ENCODE measurements at regions not wholly inside any gene's neighbourhood (a gene's known extent, or its start where the extent isn't known, plus 50 kb on each side); places are given as distances from the start of the nearest gene placed in this dataset.
"Not testable (repeated sequence)": the region's sequence is repeated elsewhere in the genome, so short reads cannot be mapped to it uniquely, and the experiment has no call there.

GRCh38 chr13:59394496-59394895 is 769.2 kb downstream of the DIAPH3 start:
- Histone ChIP-seq H3K27ac (no peak overlapping the region), H3K27me3 (replicated peaks; ENCODE audit: insufficient read depth) (no peaks in the 10 kb centered on the region), H3K9me3 (no peaks in the 10 kb centered on the region), H3K4me1 (replicated peaks) (no peaks in the 10 kb centered on the region), H3K4me3 (no peak overlapping the region), H3K36me3 (no peaks in the 10 kb centered on the region)
- DNase-seq (ENCODE audit: low spot score), result no peak
- 86% methylated on average over 2 of the region's 2 CpGs for WGBS
- TF ChIP-seq, protein P1, sequence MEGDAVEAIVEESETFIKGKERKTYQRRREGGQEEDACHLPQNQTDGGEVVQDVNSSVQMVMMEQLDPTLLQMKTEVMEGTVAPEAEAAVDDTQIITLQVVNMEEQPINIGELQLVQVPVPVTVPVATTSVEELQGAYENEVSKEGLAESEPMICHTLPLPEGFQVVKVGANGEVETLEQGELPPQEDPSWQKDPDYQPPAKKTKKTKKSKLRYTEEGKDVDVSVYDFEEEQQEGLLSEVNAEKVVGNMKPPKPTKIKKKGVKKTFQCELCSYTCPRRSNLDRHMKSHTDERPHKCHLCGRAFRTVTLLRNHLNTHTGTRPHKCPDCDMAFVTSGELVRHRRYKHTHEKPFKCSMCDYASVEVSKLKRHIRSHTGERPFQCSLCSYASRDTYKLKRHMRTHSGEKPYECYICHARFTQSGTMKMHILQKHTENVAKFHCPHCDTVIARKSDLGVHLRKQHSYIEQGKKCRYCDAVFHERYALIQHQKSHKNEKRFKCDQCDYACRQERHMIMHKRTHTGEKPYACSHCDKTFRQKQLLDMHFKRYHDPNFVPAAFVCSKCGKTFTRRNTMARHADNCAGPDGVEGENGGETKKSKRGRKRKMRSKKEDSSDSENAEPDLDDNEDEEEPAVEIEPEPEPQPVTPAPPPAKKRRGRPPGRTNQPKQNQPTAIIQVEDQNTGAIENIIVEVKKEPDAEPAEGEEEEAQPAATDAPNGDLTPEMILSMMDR (IDR thresholded peaks at IDR 0.05), result no peak
- TF ChIP-seq POLR2AphosphoS5 (IDR thresholded peaks at IDR 0.05), result no peak
- intact Hi-C loops (cut with DNase I), result no loop called here

- DNase-seq (ENCODE audit: low spot score), result no peak
- TF ChIP-seq, protein P1 (IDR thresholded peaks at IDR 0.05), result no peak
- TF ChIP-seq POLR2A (IDR thresholded peaks at IDR 0.05) (no peak), POLR2AphosphoS5 (IDR thresholded peaks at IDR 0.05) (no peak)
- no peaks in the 10 kb centered on the region for H3K9me3 ChIP-seq
Observed at GRCh38 chr13:59398127-59398526, 765.6 kb downstream of the DIAPH3 start.

GRCh38 chr13:59398661-59399060 is 765.1 kb downstream of the DIAPH3 start:
- Histone ChIP-seq H3K9me3 (no peaks in the 10 kb centered on the region), H3K27ac (no peak overlapping the region), H3K4me3 (no peak overlapping the region), H3K27me3 (replicated peaks; ENCODE audit: insufficient read depth) (no peaks in the 10 kb centered on the region), H3K4me1 (replicated peaks) (no peaks in the 10 kb centered on the region), H3K36me3 (no peaks in the 10 kb centered on the region)
- intact Hi-C loops (cut with DNase I), result no loop called here
- no peak for DNase-seq (ENCODE audit: low spot score)
- WGBS, result 57% methylated on average over 4 of the region's 4 CpGs
- no peak for TF ChIP-seq POLR2A (IDR thresholded peaks at IDR 0.05)

More at GRCh38 chr13:59398127-59398526, 765.6 kb downstream of the DIAPH3 start:
- H3K27me3 ChIP-seq (replicated peaks; ENCODE audit: insufficient read depth), result no peaks in the 10 kb centered on the region
- WGBS, result 32% methylated on average over 3 of the region's 3 CpGs
- H3K27ac ChIP-seq, result no peak overlapping the region
- intact Hi-C loops (cut with DNase I), result no loop called here
- no peaks in the 10 kb centered on the region for H3K4me1 ChIP-seq (replicated peaks)
- no peak overlapping the region for H3K4me3 ChIP-seq
- H3K36me3 ChIP-seq, result no peaks in the 10 kb centered on the region

- Histone ChIP-seq H3K4me3 (no peak overlapping the region), H3K4me1 (replicated peaks) (no peaks in the 10 kb centered on the region), H3K27me3 (replicated peaks; ENCODE audit: insufficient read depth) (no peaks in the 10 kb centered on the region), H3K9me3 (no peaks in the 10 kb centered on the region), H3K36me3 (no peaks in the 10 kb centered on the region), H3K27ac (no peak overlapping the region)
- intact Hi-C loops (cut with DNase I), result no loop called here
- TF ChIP-seq POLR2AphosphoS5 (IDR thresholded peaks at IDR 0.05) (no peak), POLR2A (IDR thresholded peaks at IDR 0.05) (no peak)
- TF ChIP-seq, protein P1 (IDR thresholded peaks at IDR 0.05), result no peak
- no peak for DNase-seq (ENCODE audit: low spot score)
Observed at GRCh38 chr13:59399513-59399912, 764.2 kb downstream of the DIAPH3 start.

GRCh38 chr13:59404331-59404730 is 759.4 kb downstream of the DIAPH3 start:
- intact Hi-C loops (cut with DNase I), result no loop called here
- Histone ChIP-seq H3K27me3 (replicated peaks; ENCODE audit: insufficient read depth) (no peaks in the 10 kb centered on the region), H3K4me1 (replicated peaks) (no peaks in the 10 kb centered on the region)

DNA sequence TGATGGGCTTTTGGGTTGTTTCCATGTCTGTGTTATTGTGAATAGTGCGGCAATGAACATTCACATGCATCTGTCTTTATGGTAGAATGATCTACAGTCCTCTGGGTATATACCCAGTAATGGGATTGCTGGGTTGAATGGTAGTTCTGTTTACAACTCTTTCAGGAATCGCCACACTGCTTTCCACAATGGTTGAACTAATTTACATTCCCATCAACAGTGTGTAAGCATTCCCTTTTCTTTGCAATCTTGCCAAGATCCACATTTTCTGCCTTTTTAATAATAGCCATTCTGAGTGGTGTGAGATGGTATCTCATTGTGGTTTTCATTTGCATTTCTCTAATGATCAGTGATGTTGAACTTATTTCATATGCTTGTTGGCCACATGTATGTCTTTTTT is 756.5 kb downstream of the DIAPH3 start:
- not testable (repeated sequence) for H3K4me1 ChIP-seq (replicated peaks)

More at GRCh38 chr13:59404331-59404730, 759.4 kb downstream of the DIAPH3 start:
- Histone ChIP-seq H3K27ac (no peak overlapping the region), H3K9me3 (no peaks in the 10 kb centered on the region), H3K4me3 (no peak overlapping the region), H3K36me3 (no peaks in the 10 kb centered on the region)
- DNase-seq (ENCODE audit: low spot score), result no peak
- TF ChIP-seq POLR2A (IDR thresholded peaks at IDR 0.05), result no peak
- TF ChIP-seq POLR2AphosphoS5 (IDR thresholded peaks at IDR 0.05), result no peak
- TF ChIP-seq, protein P1 (IDR thresholded peaks at IDR 0.05), result no peak

More for the DNA sequence above, 756.5 kb downstream of the DIAPH3 start:
- H3K4me3 ChIP-seq; intact Hi-C loops (cut with DNase I); H3K27ac ChIP-seq; H3K36me3 ChIP-seq; H3K27me3 ChIP-seq (replicated peaks; ENCODE audit: insufficient read depth); H3K9me3 ChIP-seq; DNase-seq (ENCODE audit: low spot score): not testable (repeated sequence)
- 58% methylated on average over 2 of the region's 2 CpGs for WGBS

Data from prostate gland (tissue), 2 donors.